ENCODE measurements at regions not wholly inside any gene's neighbourhood (a gene's known extent, or its start where the extent isn't known, plus 50 kb on each side); places are given as distances from the start of the nearest gene placed in this dataset.
A peak's percentile ranks its signal among the peaks of the same experiment; 100 is the strongest.
"Not testable (repeated sequence)": the region's sequence is repeated elsewhere in the genome, so short reads cannot be mapped to it uniquely, and the experiment has no call there.

GRCh38 chr9:22508354-22508753 is 61.7 kb downstream of the DMRTA1 start:
- not testable (repeated sequence) for DNase-seq

GRCh38 chr9:22508790-22509189 is 62.2 kb downstream of the DMRTA1 start:
- DNase-seq = no peak

- DNase-seq = no peak
These were observed 65.9 kb downstream of the DMRTA1 start for GRCh38 chr9:22512495-22512894.

- DNase-seq = no peak
These were observed 68.2 kb downstream of the DMRTA1 start for GRCh38 chr9:22514871-22515270.

GRCh38 chr9:22522206-22522740 is 75.6 kb downstream of the DMRTA1 start:
- DNase-seq = peak in 1 of 3 experiments; percentile 9

- DNase-seq = no peak
These were observed 81.9 kb downstream of the DMRTA1 start for GRCh38 chr9:22528485-22528884.

- DNase-seq = no peak
These were observed 83.0 kb downstream of the DMRTA1 start for GRCh38 chr9:22529426-22530199.

GRCh38 chr9:22535780-22536179 is 89.2 kb downstream of the DMRTA1 start:
- DNase-seq = no peak

- DNase-seq = no peak
These were observed 91.1 kb downstream of the DMRTA1 start for GRCh38 chr9:22537721-22538120.

GRCh38 chr9:22548625-22549024 is 102.0 kb downstream of the DMRTA1 start:
- no peak for DNase-seq

- DNase-seq = no peak
These were observed 128.1 kb downstream of the DMRTA1 start for GRCh38 chr9:22574740-22575139.

GRCh38 chr9:22580788-22581187 is 134.2 kb downstream of the DMRTA1 start:
- no peak for DNase-seq

GRCh38 chr9:22582221-22582620 is 135.6 kb downstream of the DMRTA1 start:
- no peak for DNase-seq

GRCh38 chr9:22588918-22589317 is 142.3 kb downstream of the DMRTA1 start:
- DNase-seq = no peak

- DNase-seq = no peak
These were observed 143.9 kb downstream of the DMRTA1 start for GRCh38 chr9:22590336-22591033.

- DNase-seq = no peak
These were observed 149.2 kb downstream of the DMRTA1 start for GRCh38 chr9:22595805-22596204.

- no peak for DNase-seq
These were observed 170.5 kb downstream of the DMRTA1 start for GRCh38 chr9:22617156-22617555.

GRCh38 chr9:22622815-22623214 is 176.2 kb downstream of the DMRTA1 start:
- DNase-seq = no peak

- no peak for DNase-seq
These were observed 176.6 kb downstream of the DMRTA1 start for GRCh38 chr9:22623236-22623635.

GRCh38 chr9:22625540-22625939 is 178.9 kb downstream of the DMRTA1 start:
- DNase-seq = no peak

GRCh38 chr9:22643541-22643940 is 196.9 kb downstream of the DMRTA1 start:
- DNase-seq = no peak

- no peak for DNase-seq
These were observed 199.3 kb downstream of the DMRTA1 start for GRCh38 chr9:22645893-22646292.

GRCh38 chr9:22649384-22649783 is 202.8 kb downstream of the DMRTA1 start:
- DNase-seq = no peak

GRCh38 chr9:22650145-22650544 is 203.5 kb downstream of the DMRTA1 start:
- DNase-seq = no peak
